Neural cell (in vitro differentiated cells): ENCODE measurements at regions not wholly inside any gene's neighbourhood (a gene's known extent, or its start where the extent isn't known, plus 50 kb on each side); places are given as distances from the start of the nearest gene placed in this dataset.

ENCODE experiments used
- EP300 ChIP-seq: fragments of 450-650 bp; conservative IDR thresholded peaks from 2 replicates; pipeline ENCODE4 v1.6.1; 2014; ENCODE audit warnings: antibody characterized with exemption, mild to moderate bottlenecking, moderate library complexity; ENCODE audit not compliant: poor library complexity, severe bottlenecking
- EZH2 ChIP-seq: fragments of 200-600, 300-800 bp; shearing (Covaris generic), sonication (generic); IDR thresholded peaks from 2 replicates; pipeline ENCODE4 v1.6.1; 2014; ENCODE audit warnings: antibody characterized with exemption, low read length, borderline replicate concordance, mild to moderate bottlenecking; ENCODE audit not compliant: insufficient read depth, poor library complexity, severe bottlenecking
- MXI1 ChIP-seq: fragments of 450-650 bp; conservative IDR thresholded peaks from 2 replicates; pipeline ENCODE4 v1.6.1; 2014; ENCODE audit warnings: antibody characterized with exemption, mild to moderate bottlenecking; ENCODE audit not compliant: poor library complexity, severe bottlenecking
- POLR2AphosphoS5 ChIP-seq: IDR thresholded peaks from 2 replicates; pipeline ENCODE4 v1.6.1; 2012
- RAD21 ChIP-seq: fragments of 450-650 bp; conservative IDR thresholded peaks from 2 replicates; pipeline ENCODE4 v1.6.1; 2014; ENCODE audit warnings: antibody characterized with exemption, mild to moderate bottlenecking, moderate library complexity
- SMC3 ChIP-seq: fragments of 450-650 bp; conservative IDR thresholded peaks from 2 replicates; pipeline ENCODE4 v1.6.1; 2014; ENCODE audit warnings: antibody characterized with exemption, mild to moderate bottlenecking, moderate library complexity; ENCODE audit not compliant: poor library complexity
- TAF1 ChIP-seq: IDR thresholded peaks from 2 replicates; pipeline ENCODE4 v1.6.1; 2012; ENCODE audit warnings: low read depth
- TF ChIP-seq, protein P1 (sequence below): fragments of 450-650 bp; IDR thresholded peaks from 2 replicates; pipeline ENCODE4 v1.5.1; 2014; ENCODE audit warnings: antibody characterized with exemption, mild to moderate bottlenecking, moderate library complexity; ENCODE audit not compliant: poor library complexity, severe bottlenecking
- TF ChIP-seq, protein P2 (sequence below): IDR thresholded peaks from 2 replicates; pipeline ENCODE4 v1.6.1; 2012; ENCODE audit warnings: borderline replicate concordance

DNA sequence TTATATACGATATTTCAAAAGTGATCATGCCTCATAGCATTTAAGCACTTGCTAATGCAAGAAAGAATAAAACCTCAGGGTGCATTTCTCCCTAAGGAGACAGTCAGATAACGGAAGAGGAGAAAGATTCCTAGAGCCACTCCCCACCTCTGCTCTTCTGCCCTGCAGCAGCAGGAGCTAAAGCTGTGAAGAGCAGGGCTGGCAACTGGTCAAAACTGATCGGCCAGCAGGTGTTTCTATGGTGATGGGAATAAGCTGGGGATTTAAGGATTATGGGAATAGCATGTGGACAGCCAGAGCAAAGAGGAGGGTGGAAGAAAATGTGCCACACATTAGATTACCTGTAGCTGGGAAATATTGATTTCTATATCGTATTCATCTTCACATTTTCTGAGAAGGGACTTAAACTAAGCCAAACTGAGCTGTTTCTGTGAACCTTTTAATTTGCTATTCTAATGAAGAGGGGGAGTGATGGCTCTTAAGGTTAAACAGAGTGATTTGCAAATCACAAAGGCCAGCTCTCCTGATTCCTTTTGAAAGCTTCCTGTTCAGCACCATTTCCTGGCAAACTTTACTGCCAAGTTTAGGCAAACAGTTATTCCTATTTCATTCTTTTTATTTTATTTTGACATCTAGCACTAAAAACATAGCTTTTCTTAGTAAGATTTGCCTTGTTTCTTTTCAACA lies 268.9 kb upstream of the PFKP start:
- TF ChIP-seq EZH2: no peak
- TF ChIP-seq, protein P1, sequence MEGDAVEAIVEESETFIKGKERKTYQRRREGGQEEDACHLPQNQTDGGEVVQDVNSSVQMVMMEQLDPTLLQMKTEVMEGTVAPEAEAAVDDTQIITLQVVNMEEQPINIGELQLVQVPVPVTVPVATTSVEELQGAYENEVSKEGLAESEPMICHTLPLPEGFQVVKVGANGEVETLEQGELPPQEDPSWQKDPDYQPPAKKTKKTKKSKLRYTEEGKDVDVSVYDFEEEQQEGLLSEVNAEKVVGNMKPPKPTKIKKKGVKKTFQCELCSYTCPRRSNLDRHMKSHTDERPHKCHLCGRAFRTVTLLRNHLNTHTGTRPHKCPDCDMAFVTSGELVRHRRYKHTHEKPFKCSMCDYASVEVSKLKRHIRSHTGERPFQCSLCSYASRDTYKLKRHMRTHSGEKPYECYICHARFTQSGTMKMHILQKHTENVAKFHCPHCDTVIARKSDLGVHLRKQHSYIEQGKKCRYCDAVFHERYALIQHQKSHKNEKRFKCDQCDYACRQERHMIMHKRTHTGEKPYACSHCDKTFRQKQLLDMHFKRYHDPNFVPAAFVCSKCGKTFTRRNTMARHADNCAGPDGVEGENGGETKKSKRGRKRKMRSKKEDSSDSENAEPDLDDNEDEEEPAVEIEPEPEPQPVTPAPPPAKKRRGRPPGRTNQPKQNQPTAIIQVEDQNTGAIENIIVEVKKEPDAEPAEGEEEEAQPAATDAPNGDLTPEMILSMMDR: no peak
- no peak for TF ChIP-seq POLR2AphosphoS5
- no peak for TF ChIP-seq EP300
- TF ChIP-seq MXI1: no peak
- TF ChIP-seq, protein P2, sequence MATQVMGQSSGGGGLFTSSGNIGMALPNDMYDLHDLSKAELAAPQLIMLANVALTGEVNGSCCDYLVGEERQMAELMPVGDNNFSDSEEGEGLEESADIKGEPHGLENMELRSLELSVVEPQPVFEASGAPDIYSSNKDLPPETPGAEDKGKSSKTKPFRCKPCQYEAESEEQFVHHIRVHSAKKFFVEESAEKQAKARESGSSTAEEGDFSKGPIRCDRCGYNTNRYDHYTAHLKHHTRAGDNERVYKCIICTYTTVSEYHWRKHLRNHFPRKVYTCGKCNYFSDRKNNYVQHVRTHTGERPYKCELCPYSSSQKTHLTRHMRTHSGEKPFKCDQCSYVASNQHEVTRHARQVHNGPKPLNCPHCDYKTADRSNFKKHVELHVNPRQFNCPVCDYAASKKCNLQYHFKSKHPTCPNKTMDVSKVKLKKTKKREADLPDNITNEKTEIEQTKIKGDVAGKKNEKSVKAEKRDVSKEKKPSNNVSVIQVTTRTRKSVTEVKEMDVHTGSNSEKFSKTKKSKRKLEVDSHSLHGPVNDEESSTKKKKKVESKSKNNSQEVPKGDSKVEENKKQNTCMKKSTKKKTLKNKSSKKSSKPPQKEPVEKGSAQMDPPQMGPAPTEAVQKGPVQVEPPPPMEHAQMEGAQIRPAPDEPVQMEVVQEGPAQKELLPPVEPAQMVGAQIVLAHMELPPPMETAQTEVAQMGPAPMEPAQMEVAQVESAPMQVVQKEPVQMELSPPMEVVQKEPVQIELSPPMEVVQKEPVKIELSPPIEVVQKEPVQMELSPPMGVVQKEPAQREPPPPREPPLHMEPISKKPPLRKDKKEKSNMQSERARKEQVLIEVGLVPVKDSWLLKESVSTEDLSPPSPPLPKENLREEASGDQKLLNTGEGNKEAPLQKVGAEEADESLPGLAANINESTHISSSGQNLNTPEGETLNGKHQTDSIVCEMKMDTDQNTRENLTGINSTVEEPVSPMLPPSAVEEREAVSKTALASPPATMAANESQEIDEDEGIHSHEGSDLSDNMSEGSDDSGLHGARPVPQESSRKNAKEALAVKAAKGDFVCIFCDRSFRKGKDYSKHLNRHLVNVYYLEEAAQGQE: no peak
- TF ChIP-seq RAD21: no peak
- TF ChIP-seq TAF1: no peak
- TF ChIP-seq SMC3: no peak
